ENCODE measurements at regions not wholly inside any gene's neighbourhood (a gene's known extent, or its start where the extent isn't known, plus 50 kb on each side); places are given as distances from the start of the nearest gene placed in this dataset.

GRCh38 chr2:163491850-163492249, 244.0 kb downstream of the FIGN start:
- TF ChIP-seq MAX (IDR thresholded peaks at IDR 0.05): no peak
- no peak for TF ChIP-seq CTCF (IDR thresholded peaks at IDR 0.05)
- no peak for TF ChIP-seq EP300 (IDR thresholded peaks at IDR 0.05)
- TF ChIP-seq BHLHE40 (IDR thresholded peaks at IDR 0.05; ENCODE audit: low read depth, low read length): no peak
- no peak for TF ChIP-seq HMGXB4 (CRISPR knock-in tag; IDR thresholded peaks at IDR 0.05; ENCODE audit: borderline replicate concordance)
- no peak for TF ChIP-seq CHD4 (IDR thresholded peaks at IDR 0.05; ENCODE audit: borderline replicate concordance)
- no peak for TF ChIP-seq ELK1 (IDR thresholded peaks at IDR 0.05; ENCODE audit: low read depth, low read length)
- no peak for TF ChIP-seq POLR2A (IDR thresholded peaks at IDR 0.05; ENCODE audit: low read length)
- no peak for TF ChIP-seq REST (IDR thresholded peaks at IDR 0.05)
- TF ChIP-seq USF2 (IDR thresholded peaks at IDR 0.05): no peak

Measured in A549 (cell line).